Large intestine (tissue), 3 donors: ENCODE measurements at regions not wholly inside any gene's neighbourhood (a gene's known extent, or its start where the extent isn't known, plus 50 kb on each side); places are given as distances from the start of the nearest gene placed in this dataset.
"Not testable (repeated sequence)": the region's sequence is repeated elsewhere in the genome, so short reads cannot be mapped to it uniquely, and the experiment has no call there.

Experiments used
- DNase-seq, 2 donors: peaks; one replicate each; pipeline versions ENCODE4 v3.0.0 to v3.0.0-alpha.2; 2013
- H3K27ac ChIP-seq: one replicate; pipeline ENCODE4 v1.5.1; 2013; ENCODE audit warnings: low read length
- H3K27me3 ChIP-seq: 2 replicates; pipeline ENCODE4 v1.6.1; 2013; ENCODE audit warnings: low read length; ENCODE audit not compliant: control insufficient read depth, insufficient read depth
- H3K36me3 ChIP-seq: 2 replicates; pipeline ENCODE4 v1.6.1; 2013; ENCODE audit warnings: low read length; ENCODE audit not compliant: control insufficient read depth, insufficient read depth
- H3K4me1 ChIP-seq: one replicate; pipeline ENCODE4 v1.6.1; 2013; ENCODE audit warnings: low read length; ENCODE audit not compliant: control insufficient read depth, insufficient read depth
- H3K4me3 ChIP-seq: one replicate; pipeline ENCODE4 v1.5.1; 2013; ENCODE audit warnings: low read length
- H3K9me3 ChIP-seq: one replicate; pipeline ENCODE4 v1.6.1; 2013; ENCODE audit warnings: mild to moderate bottlenecking, low read depth, low read length, moderate library complexity; ENCODE audit not compliant: control insufficient read depth
- WGBS: methylation state at CpG from one replicate; pipeline ENCODE4 v1.1.5; 2013; ENCODE audit warnings: low lambda C conversion rate; ENCODE audit not compliant: insufficient coverage; 5-methylcytosine and 5-hydroxymethylcytosine counted together

GRCh38 chr5:106392766-106393165, 1278.0 kb downstream of the EFNA5 start:
- WGBS, result 100% methylated on average over 3 of the region's 5 CpGs
- Histone ChIP-seq H3K9me3 (no peaks in the 10 kb centered on the region), H3K36me3 (no peaks in the 10 kb centered on the region), H3K4me3 (no peak overlapping the region), H3K4me1 (no peaks in the 10 kb centered on the region), H3K27ac (no peak overlapping the region), H3K27me3 (no peaks in the 10 kb centered on the region)
- DNase-seq, result no peak

GRCh38 chr5:106387767-106388166, 1283.0 kb downstream of the EFNA5 start:
- not testable (repeated sequence) for DNase-seq, H3K36me3 ChIP-seq
- WGBS, result 100% methylated on average over 2 of the region's 12 CpGs

GRCh38 chr5:106386287-106386686, 1284.5 kb downstream of the EFNA5 start:
- no peak for DNase-seq
- 86% methylated on average over 1 of the region's 3 CpGs for WGBS
- H3K27me3 ChIP-seq, result no peaks in the 10 kb centered on the region
- no peaks in the 10 kb centered on the region for H3K36me3 ChIP-seq
- no peaks in the 10 kb centered on the region for H3K4me1 ChIP-seq
- H3K27ac ChIP-seq, result no peak overlapping the region
- H3K9me3 ChIP-seq, result no peaks in the 10 kb centered on the region
- H3K4me3 ChIP-seq, result no peak overlapping the region

More at GRCh38 chr5:106387767-106388166, 1283.0 kb downstream of the EFNA5 start:
- not testable (repeated sequence) for H3K9me3 ChIP-seq, H3K4me3 ChIP-seq, H3K27ac ChIP-seq, H3K4me1 ChIP-seq, H3K27me3 ChIP-seq

- 86% methylated on average over 1 of the region's 1 CpG for WGBS
- Histone ChIP-seq H3K27me3 (no peaks in the 10 kb centered on the region), H3K36me3 (no peaks in the 10 kb centered on the region), H3K4me1 (no peaks in the 10 kb centered on the region), H3K9me3 (no peaks in the 10 kb centered on the region), H3K4me3 (no peak overlapping the region), H3K27ac (no peak overlapping the region)
- DNase-seq, result no peak
These were observed 1290.0 kb downstream of the EFNA5 start for GRCh38 chr5:106380736-106381135.

- Histone ChIP-seq H3K36me3 (no peaks in the 10 kb centered on the region), H3K4me3 (no peak overlapping the region), H3K9me3 (no peaks in the 10 kb centered on the region), H3K4me1 (no peaks in the 10 kb centered on the region), H3K27me3 (no peaks in the 10 kb centered on the region), H3K27ac (no peak overlapping the region)
- WGBS, result 86% methylated on average over 1 of the region's 1 CpG
- DNase-seq, result no peak
These were observed 1294.2 kb downstream of the EFNA5 start for GRCh38 chr5:106376522-106376921.

- H3K4me1 ChIP-seq, result no peaks in the 10 kb centered on the region
- H3K36me3 ChIP-seq, result no peaks in the 10 kb centered on the region
- H3K27ac ChIP-seq, result no peak overlapping the region
- H3K4me3 ChIP-seq, result no peak overlapping the region
- no peaks in the 10 kb centered on the region for H3K27me3 ChIP-seq
- DNase-seq, result no peak
- H3K9me3 ChIP-seq, result no peaks in the 10 kb centered on the region
These were observed 1295.8 kb downstream of the EFNA5 start for GRCh38 chr5:106374956-106375355.

- no peak for DNase-seq
- Histone ChIP-seq H3K27me3 (no peaks in the 10 kb centered on the region), H3K4me3 (no peak overlapping the region), H3K4me1 (no peaks in the 10 kb centered on the region), H3K9me3 (no peaks in the 10 kb centered on the region), H3K27ac (no peak overlapping the region), H3K36me3 (no peaks in the 10 kb centered on the region)
- WGBS, result no CpG with 5 or more reads among the region's 1 CpG
These were observed 1302.7 kb downstream of the EFNA5 start for GRCh38 chr5:106368021-106368420.

- DNase-seq, result no peak
These were observed 1303.5 kb downstream of the EFNA5 start for GRCh38 chr5:106367281-106367680.

GRCh38 chr5:106363578-106363977, 1307.2 kb downstream of the EFNA5 start:
- Histone ChIP-seq H3K27me3 (no peaks in the 10 kb centered on the region), H3K4me1 (no peaks in the 10 kb centered on the region), H3K4me3 (no peak overlapping the region), H3K9me3 (peaks cover 4% of the 10 kb centered on the region), H3K27ac (no peak overlapping the region), H3K36me3 (no peaks in the 10 kb centered on the region)
- no CpG with 5 or more reads among the region's 1 CpG for WGBS
- no peak for DNase-seq

More at GRCh38 chr5:106367281-106367680, 1303.5 kb downstream of the EFNA5 start:
- WGBS, result 80% methylated on average over 1 of the region's 1 CpG
- Histone ChIP-seq H3K9me3 (no peaks in the 10 kb centered on the region), H3K4me3 (no peak overlapping the region), H3K4me1 (no peaks in the 10 kb centered on the region), H3K27me3 (no peaks in the 10 kb centered on the region), H3K27ac (no peak overlapping the region), H3K36me3 (no peaks in the 10 kb centered on the region)

GRCh38 chr5:106361905-106362304, 1308.8 kb downstream of the EFNA5 start:
- no peaks in the 10 kb centered on the region for H3K27me3 ChIP-seq
- DNase-seq, result no peak
- no peak overlapping the region for H3K27ac ChIP-seq
- peaks cover 4% of the 10 kb centered on the region for H3K9me3 ChIP-seq
- no CpG with 5 or more reads among the region's 1 CpG for WGBS
- H3K4me1 ChIP-seq, result no peaks in the 10 kb centered on the region
- no peak overlapping the region for H3K4me3 ChIP-seq
- no peaks in the 10 kb centered on the region for H3K36me3 ChIP-seq

GRCh38 chr5:106331415-106331814, 1339.3 kb downstream of the EFNA5 start:
- Histone ChIP-seq H3K27ac (no peak overlapping the region), H3K4me3 (no peak overlapping the region), H3K4me1 (no peaks in the 10 kb centered on the region), H3K36me3 (no peaks in the 10 kb centered on the region), H3K9me3 (no peaks in the 10 kb centered on the region), H3K27me3 (no peaks in the 10 kb centered on the region)
- no peak for DNase-seq
- WGBS, result 90% methylated on average over 2 of the region's 2 CpGs
